GM20000 (cell line): ENCODE measurements at regions not wholly inside any gene's neighbourhood (a gene's known extent, or its start where the extent isn't known, plus 50 kb on each side); places are given as distances from the start of the nearest gene placed in this dataset.

ENCODE experiments used
- DNase-seq: peaks from one replicate; pipeline ENCODE4 v3.0.0; 2012; ENCODE audit warnings: low spot score
- TF ChIP-seq, protein P1 (sequence below): IDR thresholded peaks from 2 replicates; pipeline ENCODE4 v1.5.1; 2012; ENCODE audit warnings: mild to moderate bottlenecking, control low read depth; ENCODE audit errors: extremely low read depth, missing control alignments

- TF ChIP-seq, protein P1, sequence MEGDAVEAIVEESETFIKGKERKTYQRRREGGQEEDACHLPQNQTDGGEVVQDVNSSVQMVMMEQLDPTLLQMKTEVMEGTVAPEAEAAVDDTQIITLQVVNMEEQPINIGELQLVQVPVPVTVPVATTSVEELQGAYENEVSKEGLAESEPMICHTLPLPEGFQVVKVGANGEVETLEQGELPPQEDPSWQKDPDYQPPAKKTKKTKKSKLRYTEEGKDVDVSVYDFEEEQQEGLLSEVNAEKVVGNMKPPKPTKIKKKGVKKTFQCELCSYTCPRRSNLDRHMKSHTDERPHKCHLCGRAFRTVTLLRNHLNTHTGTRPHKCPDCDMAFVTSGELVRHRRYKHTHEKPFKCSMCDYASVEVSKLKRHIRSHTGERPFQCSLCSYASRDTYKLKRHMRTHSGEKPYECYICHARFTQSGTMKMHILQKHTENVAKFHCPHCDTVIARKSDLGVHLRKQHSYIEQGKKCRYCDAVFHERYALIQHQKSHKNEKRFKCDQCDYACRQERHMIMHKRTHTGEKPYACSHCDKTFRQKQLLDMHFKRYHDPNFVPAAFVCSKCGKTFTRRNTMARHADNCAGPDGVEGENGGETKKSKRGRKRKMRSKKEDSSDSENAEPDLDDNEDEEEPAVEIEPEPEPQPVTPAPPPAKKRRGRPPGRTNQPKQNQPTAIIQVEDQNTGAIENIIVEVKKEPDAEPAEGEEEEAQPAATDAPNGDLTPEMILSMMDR, result no peak
- no peak for DNase-seq
Measured at GRCh38 chr2:228545748-228546145, 364.3 kb upstream of the SPHKAP start.

- TF ChIP-seq, protein P1, result no peak
- no peak for DNase-seq
Measured at GRCh38 chr2:228545041-228545747, 363.7 kb upstream of the SPHKAP start.

- no peak for DNase-seq
- TF ChIP-seq, protein P1, result no peak
Measured at GRCh38 chr2:228543117-228543516, 361.6 kb upstream of the SPHKAP start.

DNA sequence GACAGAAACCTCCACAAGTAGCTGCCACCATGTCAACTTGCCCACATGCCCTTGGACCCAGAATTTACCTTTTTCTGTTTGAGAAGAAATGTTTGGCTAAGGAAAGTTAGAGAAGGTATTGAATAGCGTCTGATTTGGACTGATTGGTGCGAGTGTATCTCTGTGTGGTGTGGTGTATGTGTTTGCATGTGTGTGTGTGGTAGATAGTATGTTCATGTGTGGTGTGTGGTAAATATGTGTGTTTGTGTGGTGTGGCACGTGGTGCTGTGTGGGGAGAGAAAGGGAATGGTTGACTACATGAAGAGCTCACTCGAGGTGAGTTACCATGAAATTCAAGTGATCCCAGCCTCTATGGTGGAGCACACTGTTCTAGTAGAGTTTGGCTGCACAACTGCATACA is 360.8 kb upstream of the SPHKAP start:
- TF ChIP-seq, protein P1, result no peak
- no peak for DNase-seq

DNA sequence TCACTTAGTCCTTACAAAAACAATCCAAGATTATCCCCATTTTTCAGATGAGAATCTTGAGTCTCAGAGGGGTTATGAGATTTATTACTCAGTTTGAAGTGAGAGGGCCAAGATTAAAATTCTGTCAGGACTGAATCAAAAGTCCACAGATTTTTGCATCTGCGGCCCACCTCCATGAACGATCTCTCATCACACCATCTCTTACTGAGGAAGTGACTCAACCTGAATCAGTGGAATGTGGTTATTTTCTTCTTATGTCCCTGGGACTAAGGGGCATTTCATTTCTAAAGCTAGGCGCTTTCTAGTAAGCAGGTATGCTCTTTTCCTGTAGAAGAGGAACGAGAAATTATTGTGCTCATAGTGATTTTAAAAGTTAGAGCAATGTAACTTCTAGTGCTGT is 360.3 kb upstream of the SPHKAP start:
- TF ChIP-seq, protein P1, result no peak
- DNase-seq, result no peak

GRCh38 chr2:228540976-228541375 is 359.5 kb upstream of the SPHKAP start:
- DNase-seq, result no peak
- TF ChIP-seq, protein P1, result no peak

GRCh38 chr2:228535396-228535795 is 353.9 kb upstream of the SPHKAP start:
- TF ChIP-seq, protein P1, result no peak
- DNase-seq, result no peak
